Liver (tissue), 8 donors: ENCODE measurements at regions not wholly inside any gene's neighbourhood (a gene's known extent, or its start where the extent isn't known, plus 50 kb on each side); places are given as distances from the start of the nearest gene placed in this dataset.

Source experiments
- DNase-seq: peaks from one replicate; pipeline ENCODE4 v3.0.0-alpha.2; 2017; ENCODE audit warnings: low spot score
- H3K27ac ChIP-seq, 2 donors: one replicate each; pipeline ENCODE4 v1.7.0; 2013; ENCODE audit warnings: inconsistent platforms in 2 of 2, low read length in 2 of 2, control low read depth in 1 of 2, low read depth in 1 of 2, mild to moderate bottlenecking in 1 of 2
- H3K27me3 ChIP-seq, 4 donors: one replicate each; pipeline versions ENCODE4 v1.6.1 to v1.7.0; 2013; ENCODE audit warnings: low read length in 3 of 4, inconsistent platforms in 1 of 4, mild to moderate bottlenecking in 1 of 4, moderate library complexity in 1 of 4; ENCODE audit not compliant: control insufficient read depth in 4 of 4, insufficient read depth in 4 of 4
- H3K36me3 ChIP-seq, 4 donors: one replicate each; pipeline versions ENCODE4 v1.6.1 to v1.7.0; 2013; ENCODE audit warnings: low read length in 3 of 4, mild to moderate bottlenecking in 3 of 4, low read depth in 1 of 4, moderate library complexity in 1 of 4; ENCODE audit not compliant: control insufficient read depth in 4 of 4, insufficient read depth in 3 of 4
- H3K4me1 ChIP-seq, 4 donors: one replicate each; pipeline versions ENCODE4 v1.6.1 to v1.7.0; 2013; ENCODE audit warnings: low read length in 3 of 4, mild to moderate bottlenecking in 3 of 4, moderate library complexity in 1 of 4; ENCODE audit not compliant: control insufficient read depth in 4 of 4, insufficient read depth in 4 of 4
- H3K4me3 ChIP-seq, 3 donors: one replicate each; pipeline versions ENCODE4 v1.6.1 to v1.7.0; 2013; ENCODE audit warnings: low read length in 3 of 3, control low read depth in 1 of 3, low read depth in 1 of 3, mild to moderate bottlenecking in 1 of 3
- H3K9ac ChIP-seq, 2 donors: one replicate each; pipeline ENCODE4 v1.7.0; 2013; ENCODE audit warnings: low read length in 2 of 2, mild to moderate bottlenecking in 2 of 2, moderate library complexity in 2 of 2, control low read depth in 1 of 2, low read depth in 1 of 2
- H3K9me3 ChIP-seq, 4 donors: one replicate each; pipeline versions ENCODE4 v1.6.1 to v1.7.0; 2013; ENCODE audit warnings: low read length in 3 of 4; ENCODE audit not compliant: control insufficient read depth in 4 of 4
- ATF3 ChIP-seq: IDR thresholded peaks from 2 replicates; pipeline ENCODE4 v1.6.1; 2016; ENCODE audit warnings: antibody characterized with exemption
- CTCF ChIP-seq: fragments of 150-350 bp; IDR thresholded peaks from 2 replicates; pipeline ENCODE4 v1.5.1; 2017; ENCODE audit warnings: improper control_type of control experiment, low read depth, low read length; ENCODE audit not compliant: missing input control
- EGR1 ChIP-seq, 2 donors: IDR thresholded peaks; 2 replicates each; pipeline ENCODE4 v1.6.1; 2016 to 2018; ENCODE audit warnings: antibody characterized with exemption in 2 of 2, low read depth in 2 of 2
- FOXA1 ChIP-seq: IDR thresholded peaks from 2 replicates; pipeline ENCODE4 v1.6.1; 2016; ENCODE audit warnings: antibody characterized with exemption
- FOXA2 ChIP-seq: IDR thresholded peaks from 2 replicates; pipeline ENCODE4 v1.6.1; 2016; ENCODE audit warnings: antibody characterized with exemption
- GABPA ChIP-seq, 2 donors: IDR thresholded peaks in 1 of 2; conservative IDR thresholded peaks in 1 of 2; 2 replicates each; pipeline ENCODE4 v1.6.1; 2016; ENCODE audit warnings: antibody characterized with exemption in 2 of 2, mild to moderate bottlenecking in 1 of 2, moderate library complexity in 1 of 2
- HNF4A ChIP-seq, 2 donors: conservative IDR thresholded peaks; 2 replicates each; pipeline ENCODE4 v1.6.1; 2016; ENCODE audit warnings: antibody characterized with exemption in 2 of 2, mild to moderate bottlenecking in 2 of 2
- HNF4G ChIP-seq: IDR thresholded peaks from 2 replicates; pipeline ENCODE4 v1.6.1; 2016; ENCODE audit warnings: antibody characterized with exemption
- JUND ChIP-seq, 2 donors: IDR thresholded peaks; 2 replicates each; pipeline ENCODE4 v1.6.1; 2016; ENCODE audit warnings: antibody characterized with exemption in 2 of 2
- MAX ChIP-seq: IDR thresholded peaks from 2 replicates; pipeline ENCODE4 v1.6.1; 2016; ENCODE audit warnings: antibody characterized with exemption
- NR2F2 ChIP-seq: IDR thresholded peaks from 2 replicates; pipeline ENCODE4 v1.6.1; 2016; ENCODE audit warnings: antibody characterized with exemption
- RAD21 ChIP-seq, 2 donors: IDR thresholded peaks; 2 replicates each; pipeline ENCODE4 v1.6.1; 2016; ENCODE audit warnings: antibody characterized with exemption in 2 of 2, mild to moderate bottlenecking in 2 of 2
- REST ChIP-seq: IDR thresholded peaks from 2 replicates; pipeline ENCODE4 v1.6.1; 2016; ENCODE audit warnings: antibody characterized with exemption, mild to moderate bottlenecking
- RXRA ChIP-seq, 2 donors: IDR thresholded peaks; 2 replicates each; pipeline ENCODE4 v1.6.1; 2017 to 2018; ENCODE audit warnings: antibody characterized with exemption in 2 of 2, mild to moderate bottlenecking in 1 of 2
- SP1 ChIP-seq: IDR thresholded peaks from 2 replicates; pipeline ENCODE4 v1.6.1; 2018; ENCODE audit warnings: antibody characterized with exemption, mild to moderate bottlenecking
- TAF1 ChIP-seq: conservative IDR thresholded peaks from 2 replicates; pipeline ENCODE4 v1.6.1; 2016; ENCODE audit warnings: antibody characterized with exemption, mild to moderate bottlenecking
- YY1 ChIP-seq: IDR thresholded peaks from 2 replicates; pipeline ENCODE4 v1.6.1; 2016; ENCODE audit warnings: antibody characterized with exemption, mild to moderate bottlenecking
- ZBTB33 ChIP-seq: IDR thresholded peaks from 2 replicates; pipeline ENCODE4 v1.6.1; 2016; ENCODE audit warnings: antibody characterized with exemption
- WGBS: extraction: QIAGEN DNeasy Blood & Tissue Kit; methylation state at CpG from one replicate; pipeline ENCODE4 v1.1.7; 2013; 5-methylcytosine and 5-hydroxymethylcytosine counted together
- donor health status: healthy.
- donor health status: healthy.
- donor health status: healthy.
- donor health status: healthy.
- donor health status: healthy.

GRCh38 chr3:72295962-72296450 lies 511.1 kb upstream of the PROK2 start:
- TF ChIP-seq REST (no peak), CTCF (no peak), HNF4G (no peak), ATF3 (no peak), FOXA2 (no peak), JUND (IDR thresholded peaks at IDR 0.05) (no peak), RXRA (IDR thresholded peaks at IDR 0.05) (no peak), EGR1 (IDR thresholded peaks at IDR 0.05; ENCODE audit: low read depth in 2 of 2) (no peak), SP1 (no peak), MAX (no peak), GABPA (IDR thresholded peaks at IDR 0.05 in 1 of 2, conservative IDR thresholded peaks at IDR 0.05 in 1 of 2) (no peak), NR2F2 (no peak), RAD21 (IDR thresholded peaks at IDR 0.05) (no peak), FOXA1 (no peak), HNF4A (conservative IDR thresholded peaks at IDR 0.05) (no peak), ZBTB33 (no peak), TAF1 (no peak), YY1 (no peak)
- Histone ChIP-seq H3K4me1 (no peaks in the 10 kb centered on the region), H3K4me3 (no peak overlapping the region), H3K36me3 (no peaks in the 10 kb centered on the region), H3K9ac (no peak overlapping the region), H3K27ac (no peak overlapping the region), H3K9me3 (no peaks in the 10 kb centered on the region), H3K27me3 (no peaks in the 10 kb centered on the region)
- WGBS, result 92% methylated on average over 7 of the region's 7 CpGs
- DNase-seq, result no peak
